Activated T-cell treated with anti-CD3 and anti-CD28 coated beads, Interleukin-2, amount 50 U/mL, for 48 hours (primary cell): ENCODE measurements at regions not wholly inside any gene's neighbourhood (a gene's known extent, or its start where the extent isn't known, plus 50 kb on each side); places are given as distances from the start of the nearest gene placed in this dataset.

ENCODE experiments used
- DNase-seq, 2 experiments: peaks; one replicate each; pipeline ENCODE4 v3.0.0-alpha.2; 2020

DNA sequence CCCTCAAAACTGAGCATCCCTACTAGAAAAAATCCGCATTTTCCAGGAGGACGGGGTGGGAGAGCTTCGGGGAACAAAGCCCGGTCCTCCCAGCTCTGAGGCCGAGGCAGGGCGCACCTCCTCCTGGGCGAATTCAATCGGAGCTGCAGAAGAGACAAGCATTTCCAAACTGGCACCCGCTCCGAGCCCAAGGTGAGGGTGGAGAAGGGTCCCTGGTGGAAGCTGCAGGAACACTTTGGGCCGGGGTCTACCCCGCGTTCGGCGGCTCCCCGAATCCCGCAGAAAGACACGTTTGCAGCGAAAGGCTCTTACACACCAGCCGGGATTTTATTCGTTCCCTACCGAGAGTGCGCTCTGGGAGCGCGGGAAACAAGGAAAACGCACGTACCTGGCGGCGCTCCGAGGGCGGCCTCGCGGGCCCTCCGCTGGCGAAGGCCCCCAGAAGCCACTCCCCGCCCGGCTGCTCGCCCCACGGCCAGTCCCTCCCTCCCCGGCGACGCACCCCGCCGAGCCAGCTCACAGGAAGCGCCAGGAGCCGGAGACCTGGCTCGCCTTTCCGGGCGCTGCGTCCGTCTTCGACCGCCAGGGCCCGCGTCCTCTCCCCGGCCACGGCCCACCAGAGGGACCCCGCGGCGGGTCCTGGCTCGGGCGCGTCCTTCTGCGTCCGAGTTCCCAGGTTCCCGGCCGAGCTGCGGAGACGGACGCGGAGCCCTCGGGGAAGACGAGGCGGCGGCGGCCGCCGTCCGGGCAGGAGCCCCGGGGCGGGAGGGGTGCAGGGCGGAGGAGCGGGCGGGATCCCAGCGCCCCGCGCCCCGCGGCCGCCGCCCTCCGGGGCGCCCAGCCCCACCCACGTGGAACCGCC lies 49.8 kb upstream of the BAHCC1 start:
- peak; percentile 70 to 77 for DNase-seq
